Neural cell (in vitro differentiated cells): ENCODE measurements at regions not wholly inside any gene's neighbourhood (a gene's known extent, or its start where the extent isn't known, plus 50 kb on each side); places are given as distances from the start of the nearest gene placed in this dataset.

Experiments used
- H2AFZ ChIP-seq: fragments of 200-600, 300-800 bp; sonication (generic), shearing (Covaris generic); 2 replicates; pipeline ENCODE4 v1.6.0; 2014; ENCODE audit warnings: low read depth, mild to moderate bottlenecking, antibody characterized with exemption, low read length, moderate library complexity
- H3F3A ChIP-seq: fragments of 200-600 bp; shearing (Covaris generic); 2 replicates; pipeline ENCODE4 v1.6.1; 2016; ENCODE audit warnings: mild to moderate bottlenecking, moderate library complexity, mixed read lengths, antibody characterized with exemption, low read length; ENCODE audit not compliant: insufficient read depth, poor library complexity, severe bottlenecking
- H3K27ac ChIP-seq: fragments of 200-600, 300-800 bp; sonication (generic), shearing (Covaris generic); 2 replicates; pipeline ENCODE4 v1.5.1; 2014; ENCODE audit warnings: mild to moderate bottlenecking, low read length, moderate library complexity
- H3K27me3 ChIP-seq: fragments of 300-800, 200-600 bp; sonication (generic), shearing (Covaris generic); 2 replicates; pipeline ENCODE4 v1.6.0; 2014; ENCODE audit warnings: mild to moderate bottlenecking, low read depth, low read length, moderate library complexity; ENCODE audit not compliant: insufficient read depth
- H3K36me3 ChIP-seq: fragments of 300-800, 200-600 bp; sonication (generic), shearing (Covaris generic); 2 replicates; pipeline ENCODE4 v1.5.1; 2014; ENCODE audit warnings: mild to moderate bottlenecking, antibody characterized with exemption, low read length, moderate library complexity; ENCODE audit not compliant: insufficient read depth
- H3K4me2 ChIP-seq: fragments of 300-800, 200-600 bp; sonication (generic), shearing (Covaris generic); 2 replicates; pipeline ENCODE4 v1.6.0; 2014; ENCODE audit warnings: mild to moderate bottlenecking, low read length
- H3K4me3 ChIP-seq: fragments of 300-800, 200-600 bp; sonication (generic), shearing (Covaris generic); 2 replicates; pipeline ENCODE4 v1.5.1; 2014; ENCODE audit warnings: mild to moderate bottlenecking, low read length, moderate library complexity
- H3K79me2 ChIP-seq: fragments of 200-600 bp; shearing (Covaris generic); replicated peaks from 2 replicates; pipeline ENCODE4 v1.6.0; 2014; ENCODE audit warnings: mild to moderate bottlenecking, low read length, moderate library complexity; ENCODE audit not compliant: insufficient read depth
- H3K9ac ChIP-seq: fragments of 300-800, 200-600 bp; sonication (generic), shearing (Covaris generic); 2 replicates; pipeline ENCODE4 v1.6.1; 2016; ENCODE audit warnings: mild to moderate bottlenecking, low read length, mixed read lengths
- H3K9me2 ChIP-seq: fragments of 200-600 bp; shearing (Covaris generic); 2 replicates; pipeline ENCODE4 v1.6.1; 2016; ENCODE audit warnings: mild to moderate bottlenecking, low read length, mixed read lengths; ENCODE audit not compliant: insufficient read depth
- H3K9me3 ChIP-seq: fragments of 200-600, 300-800 bp; sonication (generic), shearing (Covaris generic); 2 replicates; pipeline ENCODE4 v1.6.1; 2016; ENCODE audit warnings: mild to moderate bottlenecking, mixed run types, low read length, moderate library complexity, mixed read lengths
- H4K20me1 ChIP-seq: fragments of 200-600 bp; shearing (Covaris generic); 2 replicates; pipeline ENCODE4 v1.6.1; 2016; ENCODE audit warnings: mild to moderate bottlenecking, mixed run types; ENCODE audit not compliant: insufficient read depth
- CTCF ChIP-seq: fragments of 450-650 bp; IDR thresholded peaks from 2 replicates; pipeline ENCODE4 v1.5.1; 2014; ENCODE audit warnings: antibody characterized with exemption, mild to moderate bottlenecking, moderate library complexity; ENCODE audit not compliant: poor library complexity, severe bottlenecking
- EP300 ChIP-seq: fragments of 450-650 bp; conservative IDR thresholded peaks from 2 replicates; pipeline ENCODE4 v1.6.1; 2014; ENCODE audit warnings: antibody characterized with exemption, mild to moderate bottlenecking, moderate library complexity; ENCODE audit not compliant: poor library complexity, severe bottlenecking
- EZH2 ChIP-seq: fragments of 200-600, 300-800 bp; shearing (Covaris generic), sonication (generic); IDR thresholded peaks from 2 replicates; pipeline ENCODE4 v1.6.1; 2014; ENCODE audit warnings: antibody characterized with exemption, low read length, borderline replicate concordance, mild to moderate bottlenecking; ENCODE audit not compliant: insufficient read depth, poor library complexity, severe bottlenecking
- MXI1 ChIP-seq: fragments of 450-650 bp; conservative IDR thresholded peaks from 2 replicates; pipeline ENCODE4 v1.6.1; 2014; ENCODE audit warnings: antibody characterized with exemption, mild to moderate bottlenecking; ENCODE audit not compliant: poor library complexity, severe bottlenecking
- POLR2AphosphoS5 ChIP-seq: IDR thresholded peaks from 2 replicates; pipeline ENCODE4 v1.6.1; 2012
- RAD21 ChIP-seq: fragments of 450-650 bp; conservative IDR thresholded peaks from 2 replicates; pipeline ENCODE4 v1.6.1; 2014; ENCODE audit warnings: antibody characterized with exemption, mild to moderate bottlenecking, moderate library complexity
- SMC3 ChIP-seq: fragments of 450-650 bp; conservative IDR thresholded peaks from 2 replicates; pipeline ENCODE4 v1.6.1; 2014; ENCODE audit warnings: antibody characterized with exemption, mild to moderate bottlenecking, moderate library complexity; ENCODE audit not compliant: poor library complexity
- TAF1 ChIP-seq: IDR thresholded peaks from 2 replicates; pipeline ENCODE4 v1.6.1; 2012; ENCODE audit warnings: low read depth
- TF ChIP-seq, protein P1 (sequence below): IDR thresholded peaks from 2 replicates; pipeline ENCODE4 v1.6.1; 2012; ENCODE audit warnings: borderline replicate concordance

- H3K27ac ChIP-seq, result no peak overlapping the region
- H3K36me3 ChIP-seq, result no peaks in the 10 kb centered on the region
- no peaks in the 10 kb centered on the region for H3K79me2 ChIP-seq
- H3K4me3 ChIP-seq, result no peak overlapping the region
- H4K20me1 ChIP-seq, result no peaks in the 10 kb centered on the region
- TF ChIP-seq MXI1 (no peak), POLR2AphosphoS5 (no peak), RAD21 (no peak), SMC3 (no peak), EZH2 (no peak), TAF1 (no peak), CTCF (no peak), EP300 (no peak)
- TF ChIP-seq, protein P1, sequence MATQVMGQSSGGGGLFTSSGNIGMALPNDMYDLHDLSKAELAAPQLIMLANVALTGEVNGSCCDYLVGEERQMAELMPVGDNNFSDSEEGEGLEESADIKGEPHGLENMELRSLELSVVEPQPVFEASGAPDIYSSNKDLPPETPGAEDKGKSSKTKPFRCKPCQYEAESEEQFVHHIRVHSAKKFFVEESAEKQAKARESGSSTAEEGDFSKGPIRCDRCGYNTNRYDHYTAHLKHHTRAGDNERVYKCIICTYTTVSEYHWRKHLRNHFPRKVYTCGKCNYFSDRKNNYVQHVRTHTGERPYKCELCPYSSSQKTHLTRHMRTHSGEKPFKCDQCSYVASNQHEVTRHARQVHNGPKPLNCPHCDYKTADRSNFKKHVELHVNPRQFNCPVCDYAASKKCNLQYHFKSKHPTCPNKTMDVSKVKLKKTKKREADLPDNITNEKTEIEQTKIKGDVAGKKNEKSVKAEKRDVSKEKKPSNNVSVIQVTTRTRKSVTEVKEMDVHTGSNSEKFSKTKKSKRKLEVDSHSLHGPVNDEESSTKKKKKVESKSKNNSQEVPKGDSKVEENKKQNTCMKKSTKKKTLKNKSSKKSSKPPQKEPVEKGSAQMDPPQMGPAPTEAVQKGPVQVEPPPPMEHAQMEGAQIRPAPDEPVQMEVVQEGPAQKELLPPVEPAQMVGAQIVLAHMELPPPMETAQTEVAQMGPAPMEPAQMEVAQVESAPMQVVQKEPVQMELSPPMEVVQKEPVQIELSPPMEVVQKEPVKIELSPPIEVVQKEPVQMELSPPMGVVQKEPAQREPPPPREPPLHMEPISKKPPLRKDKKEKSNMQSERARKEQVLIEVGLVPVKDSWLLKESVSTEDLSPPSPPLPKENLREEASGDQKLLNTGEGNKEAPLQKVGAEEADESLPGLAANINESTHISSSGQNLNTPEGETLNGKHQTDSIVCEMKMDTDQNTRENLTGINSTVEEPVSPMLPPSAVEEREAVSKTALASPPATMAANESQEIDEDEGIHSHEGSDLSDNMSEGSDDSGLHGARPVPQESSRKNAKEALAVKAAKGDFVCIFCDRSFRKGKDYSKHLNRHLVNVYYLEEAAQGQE, result no peak
- no peak overlapping the region for H2AFZ ChIP-seq
- H3F3A ChIP-seq, result no peaks in the 10 kb centered on the region
- no peak overlapping the region for H3K9ac ChIP-seq
- H3K27me3 ChIP-seq, result no peaks in the 10 kb centered on the region
- H3K9me2 ChIP-seq, result no peaks in the 10 kb centered on the region
- no peaks in the 10 kb centered on the region for H3K9me3 ChIP-seq
- no peak overlapping the region for H3K4me2 ChIP-seq
Measured at GRCh38 chr2:12915787-12916186, 199.1 kb downstream of the TRIB2 start.

GRCh38 chr2:12918138-12918834, 201.6 kb downstream of the TRIB2 start:
- H3F3A ChIP-seq, result no peaks in the 10 kb centered on the region
- no peaks in the 10 kb centered on the region for H4K20me1 ChIP-seq
- no peaks in the 10 kb centered on the region for H3K36me3 ChIP-seq
- H3K9me2 ChIP-seq, result no peaks in the 10 kb centered on the region
- no peak overlapping the region for H3K9ac ChIP-seq
- no peak overlapping the region for H3K4me2 ChIP-seq
- H3K27me3 ChIP-seq, result no peaks in the 10 kb centered on the region
- H3K4me3 ChIP-seq, result no peak overlapping the region
- H3K27ac ChIP-seq, result no peak overlapping the region
- H3K9me3 ChIP-seq, result no peaks in the 10 kb centered on the region
- no peak overlapping the region for H2AFZ ChIP-seq
- TF ChIP-seq MXI1 (no peak), CTCF (no peak), SMC3 (no peak), RAD21 (no peak), POLR2AphosphoS5 (no peak), TAF1 (no peak), EP300 (no peak), EZH2 (no peak)
- TF ChIP-seq, protein P1, result no peak
- H3K79me2 ChIP-seq, result no peaks in the 10 kb centered on the region
